ENCODE measurements at regions not wholly inside any gene's neighbourhood (a gene's known extent, or its start where the extent isn't known, plus 50 kb on each side); places are given as distances from the start of the nearest gene placed in this dataset.
"Not testable (repeated sequence)": the region's sequence is repeated elsewhere in the genome, so short reads cannot be mapped to it uniquely, and the experiment has no call there.

DNA sequence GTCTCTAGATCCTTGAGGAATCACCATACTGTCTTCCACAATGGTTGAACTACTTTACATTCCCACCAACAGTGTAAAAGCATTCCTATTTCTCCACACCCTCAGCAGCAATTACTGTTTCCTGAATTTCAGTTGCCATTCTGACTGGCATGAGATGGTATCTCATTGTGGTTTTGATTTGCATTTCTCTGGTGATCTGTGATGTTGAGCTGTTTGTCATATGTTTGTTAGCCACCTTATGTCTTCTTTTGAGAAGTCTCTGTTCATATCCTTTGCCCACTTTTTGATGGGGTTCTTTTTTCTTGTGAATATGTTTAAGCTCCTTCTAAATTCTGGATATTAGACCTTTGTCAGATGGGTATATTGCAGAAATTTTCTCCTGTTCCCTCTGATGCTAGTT, 356.0 kb downstream of the IGSF11 start:
- not testable (repeated sequence) for DNase-seq (ENCODE audit: low read depth)

DNA sequence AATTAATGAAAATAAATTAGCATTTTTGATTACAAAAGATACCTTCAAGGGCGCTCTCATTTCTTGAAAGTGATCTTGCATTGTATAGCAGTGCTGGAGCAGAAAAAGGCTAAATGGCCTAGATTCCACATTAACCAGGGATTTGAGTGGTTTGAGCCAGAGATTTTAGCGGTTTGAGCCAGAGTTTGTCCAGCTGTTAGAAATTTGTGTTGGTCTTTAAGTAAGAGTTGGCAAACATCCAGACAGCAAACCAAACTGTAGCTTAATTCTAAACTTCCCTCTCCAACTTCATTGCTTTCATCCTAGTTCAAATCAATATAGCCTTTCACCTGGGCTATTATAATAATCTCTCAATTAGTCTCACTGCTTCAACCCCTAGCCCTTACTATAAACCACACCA, 351.7 kb downstream of the IGSF11 start:
- no peak for DNase-seq (ENCODE audit: low read depth)

DNA sequence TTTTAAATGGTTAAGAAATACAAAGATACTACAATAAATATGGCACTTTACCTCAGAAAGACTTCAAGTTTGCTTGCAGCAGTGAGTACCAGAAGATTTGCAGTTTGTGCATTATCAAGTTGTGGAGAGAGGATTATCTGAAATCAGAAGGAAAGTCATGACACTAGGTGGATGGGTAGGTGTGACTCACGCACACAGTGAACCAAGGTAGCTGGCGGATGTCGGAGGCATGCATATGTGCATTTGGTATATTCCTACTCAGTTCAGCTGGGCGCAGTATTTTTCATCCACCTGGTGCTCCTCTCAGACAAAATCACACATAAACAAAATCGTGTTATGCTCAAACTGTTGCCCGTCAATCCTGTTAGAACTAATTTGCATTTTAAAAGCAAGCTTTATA, 351.0 kb downstream of the IGSF11 start:
- DNase-seq (ENCODE audit: low read depth): no peak

DNA sequence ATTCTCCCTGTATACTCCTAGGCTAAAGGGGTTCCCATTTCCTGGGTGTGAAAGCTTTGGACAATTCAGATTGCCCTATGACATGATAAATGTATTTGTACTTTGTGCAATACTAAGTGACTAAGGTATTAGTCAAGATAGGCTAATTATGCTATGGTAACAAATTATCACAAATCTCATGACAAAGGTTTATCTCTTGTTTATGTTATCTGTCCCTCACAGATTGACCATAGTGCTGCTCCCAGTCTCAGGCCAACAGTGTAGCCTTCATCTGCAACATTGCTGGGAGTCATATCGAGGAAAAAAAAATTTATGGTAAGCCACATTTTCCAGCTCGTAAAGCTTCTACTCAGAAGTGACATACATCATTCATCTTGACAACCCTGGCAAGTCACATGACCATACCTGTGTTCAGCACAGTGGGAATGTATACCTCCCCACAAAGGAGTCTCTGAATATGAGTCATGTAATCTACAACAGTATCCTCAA, 346.2 kb downstream of the IGSF11 start:
- DNase-seq (ENCODE audit: low read depth): no peak

DNA sequence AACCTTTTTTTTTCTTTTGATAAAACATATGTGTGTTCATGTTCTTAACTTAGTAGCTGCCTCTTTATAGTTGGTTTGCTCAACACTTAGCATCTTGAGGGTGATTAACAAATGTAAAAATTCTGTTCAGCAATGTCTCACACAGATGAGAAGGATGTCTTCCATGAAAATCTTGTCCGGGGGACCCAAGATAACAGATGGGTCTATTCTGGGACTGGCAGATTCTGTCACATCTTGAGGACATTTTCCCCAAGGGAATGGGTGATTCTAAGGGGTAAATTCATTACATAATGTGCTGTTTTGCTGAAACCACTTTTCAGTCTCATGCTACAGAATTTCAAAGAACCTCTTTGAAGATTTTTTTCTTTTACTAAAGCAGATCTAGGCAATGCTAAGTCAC, 342.2 kb downstream of the IGSF11 start:
- no peak for DNase-seq (ENCODE audit: low read depth)

GRCh38 chr3:118705487-118706219, 329.0 kb downstream of the IGSF11 start:
- DNase-seq (ENCODE audit: low read depth): no peak

DNA sequence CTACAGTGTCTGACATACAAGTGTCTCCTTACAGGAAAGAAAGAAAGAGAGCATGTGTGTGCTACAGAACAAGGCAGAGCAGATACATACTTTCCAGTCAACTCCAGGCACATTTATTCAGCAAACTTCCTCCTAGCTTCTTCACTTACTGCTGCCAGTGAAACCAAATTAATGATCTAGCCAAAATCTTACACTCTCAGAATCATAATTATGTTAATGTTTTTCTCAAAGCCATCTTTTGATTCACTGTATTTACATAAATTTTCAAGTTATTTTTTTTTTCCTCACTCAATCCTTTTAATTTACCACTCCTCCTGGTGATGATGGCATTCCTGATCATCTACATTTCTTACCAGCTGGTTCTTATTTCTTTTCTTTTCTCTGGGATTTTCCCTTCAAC, 326.7 kb downstream of the IGSF11 start:
- no peak for DNase-seq (ENCODE audit: low read depth)

- no peak for DNase-seq (ENCODE audit: low read depth)
Observed at GRCh38 chr3:118710532-118710931, 324.1 kb downstream of the IGSF11 start.

GRCh38 chr3:118713502-118714207, 321.0 kb downstream of the IGSF11 start:
- no peak for DNase-seq (ENCODE audit: low read depth)

- DNase-seq (ENCODE audit: low read depth): no peak
Observed at GRCh38 chr3:118714800-118715199, 319.8 kb downstream of the IGSF11 start.

GRCh38 chr3:118729546-118729945, 305.1 kb downstream of the IGSF11 start:
- no peak for DNase-seq (ENCODE audit: low read depth)

DNA sequence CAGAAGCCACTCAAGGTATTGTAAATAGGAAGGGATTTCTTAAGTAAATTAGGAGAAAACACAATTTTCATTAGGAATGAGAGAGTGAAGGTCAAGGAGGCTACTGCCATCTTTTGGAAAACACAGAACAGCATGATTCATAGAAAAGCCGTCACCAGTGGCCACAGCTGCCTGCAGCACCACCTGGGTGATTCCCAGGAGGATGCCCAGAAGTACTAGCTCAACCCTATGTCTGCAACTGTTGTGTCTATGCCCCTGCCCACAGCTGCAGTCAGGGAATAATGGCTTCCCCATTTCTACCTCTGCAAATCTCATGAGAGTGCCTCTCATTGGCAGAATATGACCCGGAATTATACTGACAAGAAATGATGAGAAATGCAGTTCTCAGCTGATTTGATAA, 300.0 kb downstream of the IGSF11 start:
- no peak for DNase-seq (ENCODE audit: low read depth)

- no peak for DNase-seq (ENCODE audit: low read depth)
Observed at GRCh38 chr3:118736107-118736506, 298.5 kb downstream of the IGSF11 start.

- no peak for DNase-seq (ENCODE audit: low read depth)
Observed at GRCh38 chr3:118740722-118741290, 293.8 kb downstream of the IGSF11 start.

GRCh38 chr3:118742760-118743159, 291.9 kb downstream of the IGSF11 start:
- no peak for DNase-seq (ENCODE audit: low read depth)

DNA sequence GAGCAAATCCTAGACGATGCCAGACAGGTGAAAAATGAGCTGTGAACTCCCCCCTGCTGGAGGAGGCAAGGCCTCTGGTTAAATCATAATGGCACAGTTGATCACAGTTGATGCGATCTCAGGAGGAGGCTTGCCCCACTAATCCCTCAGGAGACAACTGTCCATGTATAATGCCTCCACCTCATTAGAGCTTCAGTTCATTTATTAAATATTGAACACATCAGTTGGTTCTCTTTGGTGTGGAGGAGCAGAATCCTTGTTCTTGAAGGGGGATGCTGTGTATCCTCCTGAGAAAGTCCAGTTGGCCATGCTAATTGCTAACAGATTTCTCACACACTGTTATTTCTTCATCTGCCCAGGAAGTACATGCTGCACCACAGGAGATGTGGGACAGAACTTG, 290.5 kb downstream of the IGSF11 start:
- no peak for DNase-seq (ENCODE audit: low read depth)

DNA sequence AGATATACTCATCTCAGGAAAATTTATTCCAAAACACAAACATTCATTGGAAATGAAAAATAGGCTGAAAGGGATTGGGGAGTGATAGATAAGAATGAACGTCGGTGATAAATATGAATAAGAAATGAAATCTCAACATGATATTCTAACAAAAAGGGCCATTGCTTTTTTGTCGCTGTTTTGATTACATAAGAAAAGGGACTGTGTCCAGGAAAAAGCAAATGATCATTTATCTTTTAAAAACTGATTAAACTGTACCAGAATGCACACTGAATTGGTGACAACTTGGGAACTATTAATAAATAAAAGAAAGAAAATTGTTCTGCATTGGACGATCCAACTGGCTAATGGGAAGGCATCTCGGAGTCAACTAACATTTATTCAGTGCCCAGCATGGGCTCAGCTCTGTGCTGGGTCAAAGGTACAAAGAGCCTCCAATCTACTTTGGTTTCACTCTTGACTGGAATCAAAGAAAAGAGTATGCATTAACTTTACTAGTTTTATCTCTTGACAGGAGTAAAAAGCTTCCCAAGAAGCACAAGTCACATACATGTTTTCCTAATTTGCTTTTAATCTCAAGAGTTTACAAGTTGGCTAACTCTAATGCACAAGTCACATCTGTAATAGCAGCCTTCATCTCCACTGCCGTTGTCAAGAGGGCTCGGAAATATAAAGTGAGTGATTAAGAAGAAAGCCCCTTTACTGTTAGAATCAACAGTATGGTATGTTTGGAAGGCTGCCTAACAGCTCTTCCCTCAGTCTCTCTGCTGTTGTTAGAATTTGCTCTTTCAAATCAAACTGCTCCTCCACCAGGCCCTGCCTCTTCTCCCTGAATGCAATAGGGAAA, 280.0 kb downstream of the IGSF11 start:
- no peak for DNase-seq (ENCODE audit: low read depth)

DNA sequence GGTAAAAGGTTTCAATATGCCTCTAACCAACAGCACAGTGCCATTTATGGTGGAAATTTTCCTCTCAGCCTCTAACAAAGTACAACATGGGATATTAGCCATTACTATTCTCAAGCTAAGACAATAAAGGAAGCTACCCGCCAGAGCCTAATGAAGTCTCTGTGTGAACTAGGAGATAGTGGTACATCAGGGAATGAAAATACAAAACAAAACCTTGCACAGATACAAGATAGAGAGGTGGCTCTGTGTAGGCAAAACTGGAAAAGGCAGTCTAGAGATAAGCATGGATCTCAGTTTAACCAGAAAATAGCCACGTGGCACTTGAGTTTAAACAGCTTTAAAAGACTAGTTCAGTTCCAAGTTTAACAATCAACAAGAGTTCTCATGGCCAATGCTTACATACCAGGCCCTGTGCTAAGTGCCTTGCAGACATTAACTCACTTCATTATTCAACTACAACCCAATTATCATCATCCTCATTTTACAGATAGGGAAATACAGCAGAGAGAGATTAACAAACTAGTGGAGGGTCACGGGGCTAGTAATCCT, 279.3 kb downstream of the IGSF11 start:
- DNase-seq (ENCODE audit: low read depth): no peak

GRCh38 chr3:118760585-118761290, 273.9 kb downstream of the IGSF11 start:
- no peak for DNase-seq (ENCODE audit: low read depth)

GRCh38 chr3:118761291-118761606, 273.4 kb downstream of the IGSF11 start:
- no peak for DNase-seq (ENCODE audit: low read depth)

DNA sequence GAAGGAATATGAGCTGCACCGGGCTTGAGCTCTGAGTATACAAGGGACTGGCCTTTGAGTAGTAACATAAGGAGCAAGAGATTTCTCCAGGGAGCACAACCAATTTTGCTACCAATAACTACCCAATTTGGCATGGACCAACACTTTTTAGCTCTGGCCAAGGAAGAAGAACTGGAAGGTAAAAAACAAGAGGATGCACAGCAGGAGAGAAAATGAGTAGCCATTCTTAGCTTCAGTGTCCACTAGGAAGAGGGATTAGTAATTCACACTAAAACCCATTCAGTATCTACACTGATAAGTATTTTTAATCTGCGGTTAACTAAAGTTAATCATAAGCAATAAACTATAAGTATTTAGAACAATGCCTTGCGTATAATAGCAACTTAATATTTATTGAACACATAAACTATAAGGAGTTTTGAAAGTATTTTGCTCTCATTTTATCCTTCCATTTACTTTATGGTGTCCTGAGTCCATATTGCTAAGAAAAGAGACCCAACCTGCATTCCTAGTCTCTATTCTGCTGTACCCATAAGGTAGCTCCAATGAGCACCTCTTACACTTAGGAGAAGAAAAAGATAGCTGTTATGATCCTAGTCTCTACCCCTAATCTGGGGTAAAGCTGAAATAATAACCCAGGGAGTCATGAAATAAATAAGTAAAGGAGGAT, 268.9 kb downstream of the IGSF11 start:
- DNase-seq (ENCODE audit: low read depth): no peak

All from activated T-helper 9 cell treated with anti-CD3 and anti-CD28 coated beads, Interleukin-2, amount 50 U/mL, for 16 hours (primary cell).